Stimulated activated effector memory CD8-positive, alpha-beta T cell treated with anti-CD3 and anti-CD28 coated beads, Interleukin-12 subunit alpha, Interleukin-12 subunit beta, amount 100 ng/mL, for 72 hours (primary cell): ENCODE measurements at regions not wholly inside any gene's neighbourhood (a gene's known extent, or its start where the extent isn't known, plus 50 kb on each side); places are given as distances from the start of the nearest gene placed in this dataset.

ENCODE experiments used
- ATAC-seq: fragments of 150-1000 bp; cut with Tn5 transposase; 2 replicates; pipeline ENCODE4 v1.10.0; 2021
- DNase-seq, 2 donors: peaks; one replicate each; pipeline ENCODE4 v3.0.0; 2021 to 2022; ENCODE audit warnings: low spot score in 2 of 2
- H3K27ac Mint-ChIP-seq: one replicate; pipeline ENCODE4 v1.8.0; 2022; ENCODE audit warnings: mild to moderate bottlenecking, mixed read lengths
- H3K36me3 Mint-ChIP-seq: one replicate; pipeline ENCODE4 v1.8.0; 2022; ENCODE audit warnings: mild to moderate bottlenecking, mixed read lengths
- H3K4me1 Mint-ChIP-seq: one replicate; pipeline ENCODE4 v1.8.0; 2022; ENCODE audit warnings: mixed read lengths
- H3K4me3 Mint-ChIP-seq: one replicate; pipeline ENCODE4 v1.8.0; 2022; ENCODE audit warnings: mild to moderate bottlenecking, mixed read lengths
- H3K9me3 Mint-ChIP-seq: one replicate; pipeline ENCODE4 v1.8.0; 2022; ENCODE audit warnings: mixed read lengths

DNA sequence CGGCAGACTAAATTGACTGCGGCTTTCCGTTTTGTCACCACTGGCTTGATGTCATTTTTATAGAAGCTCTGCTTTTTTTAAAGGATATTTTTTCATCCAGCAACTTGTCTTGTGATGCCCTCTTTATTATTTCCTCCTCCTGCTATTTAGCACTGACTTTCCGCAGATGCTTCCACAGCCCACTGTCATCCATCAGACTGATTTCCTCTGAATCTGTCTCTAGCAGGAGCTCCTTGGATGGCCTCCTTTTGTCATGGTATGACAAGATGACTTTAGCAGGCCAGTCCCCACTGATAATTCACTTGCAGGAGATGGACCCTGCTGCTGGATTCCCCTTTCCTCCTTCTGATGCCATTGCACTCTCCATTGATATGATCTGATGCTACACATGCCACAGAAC, 454.6 kb downstream of the TSN start:
- ATAC-seq, result no peak
- H3K4me3 Mint-ChIP-seq, result no peak overlapping the region
- DNase-seq, result no peak

DNA sequence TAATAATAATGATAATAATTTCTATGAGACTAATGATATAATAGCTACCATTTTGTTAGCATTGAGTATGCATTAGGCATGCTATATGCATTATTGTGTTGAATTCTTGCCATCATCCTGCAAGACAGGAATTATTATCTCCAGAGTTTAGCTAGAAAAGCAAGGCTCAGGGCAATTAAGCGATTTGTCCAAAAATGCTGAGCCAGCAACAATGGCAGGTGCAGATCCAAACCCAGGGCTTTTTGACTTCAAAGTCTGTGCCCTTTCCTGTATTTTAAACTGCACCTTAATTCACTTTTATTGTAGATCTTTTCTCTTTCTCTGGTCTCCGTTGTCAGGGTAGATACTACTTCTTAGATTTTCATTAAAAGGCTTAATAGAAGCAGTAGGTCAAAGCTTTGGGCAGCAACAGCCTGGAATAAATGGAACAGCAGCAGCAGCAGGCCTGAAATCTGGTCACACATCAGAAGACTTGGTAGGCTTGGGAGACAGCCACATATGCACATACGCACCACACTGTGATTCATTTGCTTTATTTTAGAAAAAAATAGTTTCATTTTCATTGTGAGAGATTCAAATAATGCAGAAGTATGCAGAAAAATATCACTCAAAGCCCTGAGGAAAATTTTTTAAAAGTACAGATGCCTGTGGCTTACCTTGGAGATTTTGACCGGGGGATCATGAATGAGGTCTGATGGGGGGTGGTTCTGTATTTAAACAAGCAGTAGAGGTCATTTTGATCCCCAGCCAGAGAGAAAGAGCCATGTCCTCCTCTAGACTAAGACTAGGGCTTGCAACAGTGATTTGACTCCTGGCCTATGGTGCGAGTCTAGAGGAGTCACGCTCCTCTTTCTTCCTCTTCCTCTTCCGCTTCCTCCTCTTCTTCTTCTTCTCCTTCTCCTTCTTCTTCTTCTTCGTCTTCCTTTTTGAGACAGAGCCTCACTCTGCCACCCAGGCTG, 455.7 kb downstream of the TSN start:
- DNase-seq (no peak), ATAC-seq (no peak)
- no peak overlapping the region for H3K27ac Mint-ChIP-seq
- no peaks in the 10 kb centered on the region for H3K4me1 Mint-ChIP-seq
- H3K36me3 Mint-ChIP-seq, result no peaks in the 10 kb centered on the region
- no peaks in the 10 kb centered on the region for H3K9me3 Mint-ChIP-seq
- H3K4me3 Mint-ChIP-seq, result no peak overlapping the region

More for the DNA sequence above, 454.6 kb downstream of the TSN start:
- H3K9me3 Mint-ChIP-seq, result no peaks in the 10 kb centered on the region
- no peak overlapping the region for H3K27ac Mint-ChIP-seq
- no peaks in the 10 kb centered on the region for H3K36me3 Mint-ChIP-seq
- H3K4me1 Mint-ChIP-seq, result no peaks in the 10 kb centered on the region

DNA sequence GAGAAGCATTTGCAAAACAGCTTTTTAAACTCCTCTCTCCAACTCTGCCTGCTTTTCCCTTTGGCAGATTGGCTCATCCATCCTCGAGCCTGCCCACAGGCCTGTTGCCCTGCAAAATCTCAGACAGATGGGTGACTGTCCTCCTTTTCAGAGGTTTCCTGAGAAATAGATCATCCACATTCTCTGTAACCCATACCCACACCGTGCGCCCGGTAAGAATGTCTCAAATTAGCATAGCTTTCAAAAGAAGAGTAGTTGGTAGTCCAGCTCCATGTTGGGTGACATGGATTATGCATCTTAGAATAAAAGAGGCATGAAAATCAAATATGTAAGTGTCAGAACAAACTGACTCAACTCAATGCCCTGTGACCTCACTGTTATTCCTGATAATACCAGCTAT, 457.9 kb downstream of the TSN start:
- DNase-seq, result no peak
- Mint-ChIP-seq H3K36me3 (no peaks in the 10 kb centered on the region), H3K4me3 (no peak overlapping the region)

DNA sequence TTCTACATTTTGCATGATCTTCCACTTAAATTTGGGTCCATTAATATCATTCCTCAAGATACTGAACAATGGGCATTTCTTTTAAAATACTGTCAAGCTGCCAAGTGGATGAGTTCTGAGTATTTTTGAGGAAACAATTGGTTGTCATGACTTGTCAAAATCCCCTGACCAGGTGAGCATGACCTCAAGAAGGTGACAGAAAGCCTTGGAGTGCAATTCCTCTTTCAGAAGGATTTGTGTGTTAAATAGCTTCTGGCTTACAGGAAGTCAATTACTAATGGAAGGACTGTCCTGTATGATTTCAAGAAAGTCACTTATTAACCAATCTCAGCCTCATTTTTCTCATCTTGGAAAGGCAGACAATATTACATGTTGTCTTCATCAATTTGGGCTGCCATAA, 460.6 kb downstream of the TSN start:
- Mint-ChIP-seq H3K27ac (no peak overlapping the region), H3K4me1 (no peaks in the 10 kb centered on the region), H3K9me3 (peaks cover 3% of the 10 kb centered on the region), H3K36me3 (no peaks in the 10 kb centered on the region), H3K4me3 (no peak overlapping the region)
- DNase-seq (no peak), ATAC-seq (no peak)

More for the DNA sequence above, 457.9 kb downstream of the TSN start:
- Mint-ChIP-seq H3K9me3 (no peaks in the 10 kb centered on the region), H3K4me1 (no peaks in the 10 kb centered on the region), H3K27ac (no peak overlapping the region)
- ATAC-seq, result no peak

DNA sequence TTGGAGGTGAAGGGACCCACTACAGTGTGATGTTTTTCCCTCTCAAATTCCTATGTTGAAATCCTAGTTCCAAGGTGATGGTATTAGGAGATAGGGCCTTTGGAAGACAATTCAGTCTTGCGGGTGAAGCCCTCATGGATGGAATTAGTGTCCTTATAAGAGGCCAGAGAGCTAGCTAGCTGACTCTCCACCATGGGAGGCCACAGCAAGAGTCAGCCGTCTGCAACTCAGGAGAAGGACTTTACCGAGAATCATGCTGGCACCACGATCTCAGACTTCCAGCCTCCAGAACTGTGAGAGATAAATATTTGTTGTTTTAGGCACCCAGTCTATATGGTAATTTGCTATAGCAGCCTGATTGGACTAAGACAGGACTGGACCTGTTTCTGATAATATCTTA, 461.4 kb downstream of the TSN start:
- ATAC-seq (no peak), DNase-seq (no peak)
- H3K4me1 Mint-ChIP-seq, result no peaks in the 10 kb centered on the region

DNA sequence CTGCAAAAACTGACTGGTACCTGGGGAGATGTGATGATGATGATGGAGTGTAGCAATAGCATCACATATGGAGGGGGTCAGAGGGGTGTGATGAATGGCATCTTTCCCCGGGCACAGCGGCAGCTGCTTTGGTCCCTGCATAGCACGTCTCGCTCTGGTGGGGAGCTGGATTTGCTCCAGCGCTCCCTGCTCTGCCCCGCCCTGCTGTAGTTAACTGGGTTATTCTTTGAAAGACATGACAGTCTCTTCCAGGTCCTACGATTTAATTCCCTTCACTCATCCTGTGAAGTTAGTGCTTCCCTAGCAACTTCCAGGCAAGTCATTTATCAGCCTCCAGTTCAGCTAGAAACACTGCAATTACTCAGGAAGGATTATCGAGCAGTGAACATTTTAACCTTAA, 463.1 kb downstream of the TSN start:
- no peaks in the 10 kb centered on the region for H3K4me1 Mint-ChIP-seq
- DNase-seq (no peak), ATAC-seq (no peak)
- no peak overlapping the region for H3K4me3 Mint-ChIP-seq
- no peaks in the 10 kb centered on the region for H3K36me3 Mint-ChIP-seq
- H3K27ac Mint-ChIP-seq, result no peak overlapping the region
- peaks cover 3% of the 10 kb centered on the region for H3K9me3 Mint-ChIP-seq

More for the DNA sequence above, 461.4 kb downstream of the TSN start:
- no peaks in the 10 kb centered on the region for H3K36me3 Mint-ChIP-seq
- no peak overlapping the region for H3K27ac Mint-ChIP-seq
- no peak overlapping the region for H3K4me3 Mint-ChIP-seq
- peaks cover 3% of the 10 kb centered on the region for H3K9me3 Mint-ChIP-seq

DNA sequence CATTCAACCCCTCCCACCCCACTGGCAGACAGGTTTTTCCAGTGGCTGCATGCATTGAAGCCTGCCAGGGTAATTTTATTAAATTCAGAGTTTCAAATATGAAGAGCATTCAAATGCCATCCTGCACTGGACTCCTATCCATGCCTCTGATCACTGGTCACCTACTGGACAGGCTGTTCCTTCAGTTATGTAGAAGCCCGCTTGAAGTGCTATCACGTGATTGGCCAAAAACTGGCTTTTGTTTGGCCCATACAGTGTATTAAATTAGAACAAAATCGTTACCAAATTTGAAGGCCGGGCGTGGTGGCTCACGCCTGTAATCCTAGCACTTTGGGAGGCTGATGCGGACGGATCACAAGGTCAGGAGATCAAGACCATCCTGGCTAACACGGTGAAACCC, 464.1 kb downstream of the TSN start:
- H3K4me3 Mint-ChIP-seq, result no peak overlapping the region
- H3K9me3 Mint-ChIP-seq, result peaks cover 3% of the 10 kb centered on the region
- H3K36me3 Mint-ChIP-seq, result no peaks in the 10 kb centered on the region
- DNase-seq (no peak), ATAC-seq (no peak)
- H3K4me1 Mint-ChIP-seq, result no peaks in the 10 kb centered on the region
- no peak overlapping the region for H3K27ac Mint-ChIP-seq

DNA sequence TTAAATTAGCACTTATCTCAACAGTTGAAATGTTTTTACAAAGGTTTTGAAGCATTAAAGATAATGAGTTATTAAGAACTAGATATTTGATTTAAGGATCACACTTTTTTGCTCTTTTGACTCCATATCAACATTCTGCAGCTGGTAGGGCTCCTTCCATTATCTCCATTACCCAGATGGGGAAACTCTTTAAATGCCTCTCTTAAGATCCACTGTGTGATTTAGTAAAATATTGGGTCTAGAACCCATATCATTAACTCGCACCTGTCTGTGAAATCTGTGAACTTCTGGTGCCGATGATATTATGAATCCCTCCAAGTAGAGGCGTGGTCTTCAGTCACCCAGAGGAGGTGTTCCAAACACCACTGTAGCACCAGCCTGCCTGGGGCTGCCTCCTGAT, 466.2 kb downstream of the TSN start:
- ATAC-seq (no peak), DNase-seq (no peak)
- no peaks in the 10 kb centered on the region for H3K36me3 Mint-ChIP-seq
- peaks cover 3% of the 10 kb centered on the region for H3K9me3 Mint-ChIP-seq
- no peaks in the 10 kb centered on the region for H3K4me1 Mint-ChIP-seq
- H3K4me3 Mint-ChIP-seq, result no peak overlapping the region
- H3K27ac Mint-ChIP-seq, result no peak overlapping the region

DNA sequence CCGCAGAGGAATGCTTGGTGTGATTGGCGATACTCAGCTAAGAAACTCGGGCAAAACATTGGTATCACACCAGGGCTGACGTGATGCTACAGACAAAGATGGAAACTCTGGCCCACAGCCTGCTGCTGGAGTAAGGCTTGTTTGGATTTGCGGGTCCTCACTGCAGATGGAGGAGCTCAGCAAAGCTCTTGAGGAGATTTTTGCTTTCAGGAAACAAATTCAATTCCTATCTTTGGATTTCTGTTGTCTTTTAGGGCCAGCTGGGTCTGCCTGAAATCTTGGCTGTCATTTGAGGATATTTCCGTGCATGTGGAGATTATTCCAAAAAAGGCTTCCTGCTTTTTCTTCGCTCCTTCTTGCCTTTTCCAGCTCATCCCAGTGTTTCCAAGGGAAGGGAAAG, 475.8 kb downstream of the TSN start:
- H3K36me3 Mint-ChIP-seq, result no peaks in the 10 kb centered on the region
- H3K27ac Mint-ChIP-seq, result no peak overlapping the region
- ATAC-seq (no peak), DNase-seq (no peak)
- H3K9me3 Mint-ChIP-seq, result peaks cover 7% of the 10 kb centered on the region
- H3K4me3 Mint-ChIP-seq, result no peak overlapping the region
- H3K4me1 Mint-ChIP-seq, result no peaks in the 10 kb centered on the region

DNA sequence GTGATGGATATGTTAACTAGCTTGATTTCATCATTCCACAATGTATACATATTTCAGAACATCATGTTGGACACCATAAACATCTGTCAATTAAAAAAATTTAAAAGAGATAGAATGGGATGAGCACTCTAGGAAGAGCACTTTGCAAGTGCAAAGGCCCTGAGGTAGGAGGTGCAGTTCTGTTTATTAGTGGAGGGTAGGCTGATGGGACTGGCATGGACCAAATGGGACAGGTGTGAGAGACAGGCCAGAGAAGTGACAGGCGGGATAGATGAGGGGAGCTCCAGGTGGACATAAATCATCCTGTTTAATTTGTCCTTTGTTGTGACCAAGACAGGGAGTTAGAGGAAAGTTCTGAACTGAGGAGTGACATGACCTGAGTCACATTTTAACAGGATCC, 477.9 kb downstream of the TSN start:
- H3K9me3 Mint-ChIP-seq, result peaks cover 3% of the 10 kb centered on the region

DNA sequence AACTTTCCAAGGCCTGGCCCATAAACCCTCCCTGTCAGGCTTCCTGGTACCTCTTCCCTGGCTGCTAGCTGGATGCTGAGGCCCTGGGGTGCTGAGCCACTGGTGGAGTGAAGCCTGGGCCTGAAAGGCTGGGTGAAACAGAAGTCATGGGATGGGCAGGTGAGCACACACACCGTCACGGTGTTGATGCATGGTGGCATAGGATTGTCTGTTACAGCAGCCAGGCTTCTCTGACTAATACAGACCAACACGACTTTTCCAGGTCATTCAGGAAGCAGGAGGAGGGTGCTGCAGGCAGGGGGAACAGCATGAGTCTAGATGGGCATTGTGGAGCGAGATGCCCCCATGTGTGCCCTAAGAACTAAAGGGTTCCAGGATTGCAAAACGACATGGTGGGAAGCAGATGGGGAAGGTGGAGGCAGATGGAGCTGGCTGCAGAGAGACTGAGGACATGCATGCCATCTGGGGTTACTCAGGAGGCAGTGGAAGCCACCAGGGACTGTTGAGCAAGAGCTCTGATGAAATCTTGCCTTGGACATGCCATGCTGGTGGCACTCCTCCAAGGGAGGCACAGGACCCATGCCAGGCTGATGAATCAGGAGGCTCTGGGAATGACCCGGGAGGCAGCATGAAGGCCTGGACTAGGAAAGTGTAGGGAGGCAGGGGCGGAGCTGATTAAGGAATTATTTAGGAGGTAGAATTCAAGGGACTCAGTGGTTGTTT, 480.9 kb downstream of the TSN start:
- ATAC-seq (peak; percentile 22), DNase-seq (no peak)
- H3K4me1 Mint-ChIP-seq, result no peaks in the 10 kb centered on the region
- H3K9me3 Mint-ChIP-seq, result peaks cover 6% of the 10 kb centered on the region
- H3K36me3 Mint-ChIP-seq, result no peaks in the 10 kb centered on the region
- H3K4me3 Mint-ChIP-seq, result no peak overlapping the region
- H3K27ac Mint-ChIP-seq, result no peak overlapping the region

More for the DNA sequence above, 477.9 kb downstream of the TSN start:
- no peaks in the 10 kb centered on the region for H3K4me1 Mint-ChIP-seq
- no peak for ATAC-seq
- H3K4me3 Mint-ChIP-seq, result no peak overlapping the region
- no peaks in the 10 kb centered on the region for H3K36me3 Mint-ChIP-seq
- H3K27ac Mint-ChIP-seq, result no peak overlapping the region
- DNase-seq, result no peak

DNA sequence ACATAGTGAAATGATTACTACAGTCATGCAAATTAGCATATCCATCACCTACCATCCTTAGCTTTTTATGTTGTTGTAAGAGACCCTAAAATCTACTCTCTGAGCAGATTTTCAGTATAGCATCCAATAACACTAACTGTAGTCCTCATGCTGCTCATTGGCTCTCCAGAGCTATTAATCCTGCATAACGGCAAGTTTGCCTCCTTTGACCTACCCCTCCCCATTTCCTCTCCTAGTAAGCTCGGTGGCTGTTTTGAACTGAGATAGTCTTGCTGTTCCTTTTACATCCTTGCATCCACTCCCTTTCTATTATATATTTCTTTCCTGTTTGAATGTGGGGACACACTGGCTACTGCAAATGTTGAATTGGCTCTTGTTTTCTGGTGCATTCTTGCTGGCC, 481.5 kb downstream of the TSN start:
- no peak overlapping the region for H3K4me3 Mint-ChIP-seq
- no peaks in the 10 kb centered on the region for H3K36me3 Mint-ChIP-seq
- H3K4me1 Mint-ChIP-seq, result no peaks in the 10 kb centered on the region
- H3K9me3 Mint-ChIP-seq, result peaks cover 6% of the 10 kb centered on the region
- no peak overlapping the region for H3K27ac Mint-ChIP-seq
- DNase-seq (no peak), ATAC-seq (no peak)

DNA sequence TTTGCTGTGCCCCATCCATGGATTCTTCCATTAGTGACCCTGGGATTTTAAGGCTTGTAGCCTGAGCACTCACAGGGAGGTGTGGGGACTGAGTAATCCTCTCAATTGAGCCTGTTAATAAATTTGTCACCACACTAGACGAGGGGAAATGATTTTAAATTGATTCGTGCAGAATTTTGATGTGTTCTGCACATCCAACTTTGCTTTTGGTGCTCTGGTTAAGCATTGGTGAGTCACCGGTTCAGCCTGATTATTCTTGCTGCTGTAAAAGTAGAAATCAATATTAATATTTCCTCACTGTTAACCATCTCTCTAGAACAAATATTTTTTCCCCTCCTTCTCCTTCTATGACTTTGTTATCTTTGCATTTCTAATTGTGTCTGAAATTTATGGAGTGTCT, 482.0 kb downstream of the TSN start:
- ATAC-seq (no peak), DNase-seq (no peak)
- Mint-ChIP-seq H3K27ac (no peak overlapping the region), H3K4me1 (no peaks in the 10 kb centered on the region), H3K4me3 (no peak overlapping the region), H3K9me3 (peaks cover 6% of the 10 kb centered on the region), H3K36me3 (no peaks in the 10 kb centered on the region)

DNA sequence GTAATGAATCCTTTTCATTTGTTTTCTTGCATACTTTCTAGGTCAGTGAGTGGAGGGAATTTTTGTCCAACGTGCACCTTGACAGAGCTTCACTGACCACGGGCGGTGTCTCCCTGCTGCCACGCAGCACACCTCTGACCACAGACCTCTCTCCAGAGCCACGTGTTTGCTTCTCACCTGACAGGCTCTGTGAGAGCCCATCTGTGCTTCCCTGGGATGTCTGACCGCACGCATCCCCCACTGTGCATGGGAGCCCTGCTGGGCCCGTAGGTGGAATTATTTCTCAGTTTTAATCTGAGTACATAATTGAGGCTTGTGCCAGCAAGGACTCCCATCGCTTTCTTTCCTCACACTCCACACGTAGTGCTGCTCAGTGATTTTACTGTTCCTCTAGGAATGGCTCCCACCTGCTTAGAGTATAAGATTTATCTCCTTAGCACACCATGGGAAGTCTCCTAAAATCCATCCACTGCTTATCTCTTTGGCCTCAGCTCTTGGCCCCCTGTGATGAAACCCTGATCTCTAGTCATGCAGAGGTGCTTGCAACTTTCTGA, 482.6 kb downstream of the TSN start:
- H3K27ac Mint-ChIP-seq, result no peak overlapping the region
- peaks cover 2% of the 10 kb centered on the region for H3K9me3 Mint-ChIP-seq
- DNase-seq (no peak), ATAC-seq (no peak)
- no peaks in the 10 kb centered on the region for H3K4me1 Mint-ChIP-seq
- H3K4me3 Mint-ChIP-seq, result no peak overlapping the region
- no peaks in the 10 kb centered on the region for H3K36me3 Mint-ChIP-seq

DNA sequence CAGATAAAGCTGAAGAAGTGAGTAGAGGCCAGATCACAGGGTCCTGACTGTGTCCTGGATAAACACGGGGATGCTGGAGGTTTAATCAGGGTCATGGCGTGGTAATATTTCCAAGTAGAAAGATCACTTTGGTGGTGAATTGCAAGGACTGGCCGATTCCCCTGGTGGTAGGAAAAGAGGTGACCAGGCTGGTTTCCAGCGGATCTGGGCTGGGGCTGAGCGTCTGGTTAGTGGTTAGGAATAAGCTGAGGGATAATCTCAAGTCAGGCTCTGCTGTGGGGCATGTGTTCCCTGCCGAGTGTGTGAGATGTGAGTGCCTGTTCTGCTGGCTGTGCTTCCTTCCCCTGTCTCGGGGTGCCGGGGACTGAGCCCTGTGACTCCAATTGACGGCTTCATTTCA, 484.0 kb downstream of the TSN start:
- no peak for ATAC-seq
- Mint-ChIP-seq H3K4me3 (no peak overlapping the region), H3K36me3 (no peaks in the 10 kb centered on the region), H3K4me1 (no peaks in the 10 kb centered on the region), H3K9me3 (peaks cover 2% of the 10 kb centered on the region), H3K27ac (no peak overlapping the region)
- no peak for DNase-seq
